IPS-18a (cell line): ENCODE measurements at regions not wholly inside any gene's neighbourhood (a gene's known extent, or its start where the extent isn't known, plus 50 kb on each side); places are given as distances from the start of the nearest gene placed in this dataset.

ENCODE experiments used
- H3K27ac ChIP-seq: one replicate; pipeline ENCODE4 v1.5.1; 2013; ENCODE audit warnings: low read length
- H3K27me3 ChIP-seq: one replicate; pipeline ENCODE4 v1.6.1; 2013; ENCODE audit warnings: mild to moderate bottlenecking, low read length; ENCODE audit not compliant: control insufficient read depth, insufficient read depth
- H3K36me3 ChIP-seq: one replicate; pipeline ENCODE4 v1.6.1; 2013; ENCODE audit warnings: low read depth, low read length; ENCODE audit not compliant: control insufficient read depth
- H3K4me1 ChIP-seq: one replicate; pipeline ENCODE4 v1.6.1; 2013; ENCODE audit warnings: low read depth, low read length; ENCODE audit not compliant: control insufficient read depth
- H3K4me3 ChIP-seq: one replicate; pipeline ENCODE4 v1.5.1; 2013; ENCODE audit warnings: low read length
- H3K9ac ChIP-seq: one replicate; pipeline ENCODE4 v1.6.1; 2013; ENCODE audit warnings: mild to moderate bottlenecking, low read length, moderate library complexity
- H3K9me3 ChIP-seq: one replicate; pipeline ENCODE4 v1.6.1; 2013; ENCODE audit warnings: low read depth, low read length; ENCODE audit not compliant: control insufficient read depth

DNA sequence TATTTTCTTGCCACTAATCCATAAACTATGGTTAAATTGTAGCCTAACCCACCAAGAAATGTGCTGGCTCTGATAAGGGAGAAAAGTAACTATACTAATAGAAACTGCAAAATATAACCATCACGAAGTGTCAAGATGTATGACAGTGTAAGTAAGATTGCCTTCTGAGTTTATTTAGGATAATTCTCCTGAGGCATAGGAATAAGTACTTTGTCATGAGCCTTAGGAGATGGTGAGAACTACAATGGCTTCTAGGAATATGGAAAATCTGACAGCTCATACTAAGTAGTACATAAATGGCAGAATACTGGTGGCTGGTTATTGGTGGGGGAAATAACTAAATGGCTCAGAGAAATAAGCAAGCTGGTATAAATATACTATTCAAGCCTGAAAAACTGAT is 543.9 kb downstream of the PRR16 start:
- H3K36me3 ChIP-seq: no peaks in the 10 kb centered on the region
- H3K9me3 ChIP-seq: no peaks in the 10 kb centered on the region
- H3K27ac ChIP-seq: no peak overlapping the region
- no peaks in the 10 kb centered on the region for H3K27me3 ChIP-seq
- no peak overlapping the region for H3K4me3 ChIP-seq
- no peaks in the 10 kb centered on the region for H3K4me1 ChIP-seq
- H3K9ac ChIP-seq: no peak overlapping the region

DNA sequence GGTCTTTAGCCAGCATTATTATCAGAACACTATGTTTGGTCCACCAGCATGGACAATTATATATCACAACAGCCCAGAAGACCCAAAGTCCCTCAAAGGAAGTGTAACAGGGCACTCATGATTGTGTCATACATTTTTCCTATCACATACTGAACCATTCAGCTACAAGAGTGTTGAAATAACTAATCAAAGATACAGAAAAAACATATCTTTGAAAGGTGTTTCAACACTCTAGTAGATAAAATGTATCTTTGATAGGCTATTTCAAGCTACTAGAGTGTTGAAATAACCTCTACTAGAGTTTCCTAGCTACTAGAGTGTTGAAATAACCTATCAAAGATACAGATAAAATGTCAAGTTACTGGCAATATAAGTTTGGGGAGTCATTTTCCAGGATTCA is 545.0 kb downstream of the PRR16 start:
- no peaks in the 10 kb centered on the region for H3K9me3 ChIP-seq
- no peaks in the 10 kb centered on the region for H3K27me3 ChIP-seq
- H3K4me3 ChIP-seq: no peak overlapping the region
- H3K4me1 ChIP-seq: no peaks in the 10 kb centered on the region
- H3K9ac ChIP-seq: no peak overlapping the region
- H3K36me3 ChIP-seq: no peaks in the 10 kb centered on the region
- no peak overlapping the region for H3K27ac ChIP-seq

DNA sequence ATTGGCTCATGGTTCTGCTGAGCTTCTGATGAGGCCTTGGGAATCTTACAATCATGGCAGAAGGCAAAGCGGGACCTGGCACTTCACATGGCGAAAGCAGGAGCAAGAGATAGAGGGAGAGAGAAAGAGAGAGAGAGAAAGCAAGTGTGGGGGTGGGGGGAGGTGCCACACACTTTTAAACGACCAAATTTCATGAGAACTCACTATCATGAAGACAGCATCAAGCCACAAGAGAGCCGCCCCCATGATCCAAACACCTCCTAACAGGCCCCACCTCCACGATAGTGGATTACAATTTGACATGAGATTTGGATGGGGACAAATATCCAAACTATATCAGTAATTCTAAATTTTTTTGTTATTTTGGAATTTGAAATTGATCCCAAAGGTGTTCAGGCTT is 553.9 kb downstream of the PRR16 start:
- no peaks in the 10 kb centered on the region for H3K4me1 ChIP-seq
- H3K27ac ChIP-seq: no peak overlapping the region

DNA sequence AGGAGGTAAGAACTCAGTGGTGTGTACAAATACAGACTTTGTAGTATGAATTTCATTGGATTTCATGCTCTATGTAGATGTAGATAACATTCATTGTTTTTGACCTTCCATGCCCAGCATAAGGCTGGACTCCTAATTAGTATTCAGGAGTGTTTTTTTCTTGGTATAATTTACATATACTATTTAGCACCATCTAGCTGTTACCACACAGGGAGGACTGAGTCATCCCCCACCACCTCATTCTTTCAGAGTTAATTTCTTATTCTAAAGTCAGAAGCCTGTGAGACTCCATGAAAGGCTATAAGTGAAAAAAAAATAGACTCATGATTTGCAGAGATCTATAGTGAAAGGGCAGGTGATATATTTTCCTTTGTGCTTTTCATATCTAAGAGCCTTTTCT is 555.0 kb downstream of the PRR16 start:
- Histone ChIP-seq H3K4me1 (no peaks in the 10 kb centered on the region), H3K9ac (no peak overlapping the region), H3K9me3 (no peaks in the 10 kb centered on the region), H3K27ac (no peak overlapping the region), H3K4me3 (no peak overlapping the region), H3K27me3 (no peaks in the 10 kb centered on the region), H3K36me3 (no peaks in the 10 kb centered on the region)

More for the DNA sequence above, 553.9 kb downstream of the PRR16 start:
- H3K27me3 ChIP-seq: no peaks in the 10 kb centered on the region
- no peak overlapping the region for H3K4me3 ChIP-seq
- no peaks in the 10 kb centered on the region for H3K36me3 ChIP-seq
- no peaks in the 10 kb centered on the region for H3K9me3 ChIP-seq
- no peak overlapping the region for H3K9ac ChIP-seq

DNA sequence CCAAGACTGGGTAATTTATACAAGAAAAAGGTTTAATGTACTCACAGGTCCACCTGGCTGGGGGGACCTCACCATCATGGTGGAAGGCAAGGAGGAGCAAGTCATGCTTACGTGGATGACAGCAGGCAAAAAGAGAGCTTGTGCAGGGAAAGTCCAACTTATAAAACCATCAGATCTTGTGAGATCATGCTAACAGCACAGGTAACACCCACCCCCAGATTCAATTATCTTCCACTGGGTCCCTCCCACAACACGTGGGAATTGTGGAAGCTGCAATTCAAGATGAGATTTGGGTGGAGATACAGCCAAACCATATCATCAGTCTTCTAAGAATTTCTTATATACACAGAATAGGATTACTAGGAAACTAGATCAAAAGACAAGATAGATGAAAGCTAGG is 555.6 kb downstream of the PRR16 start:
- Histone ChIP-seq H3K27ac (no peak overlapping the region), H3K27me3 (no peaks in the 10 kb centered on the region), H3K36me3 (no peaks in the 10 kb centered on the region), H3K9me3 (no peaks in the 10 kb centered on the region), H3K4me3 (no peak overlapping the region), H3K9ac (no peak overlapping the region), H3K4me1 (no peaks in the 10 kb centered on the region)

DNA sequence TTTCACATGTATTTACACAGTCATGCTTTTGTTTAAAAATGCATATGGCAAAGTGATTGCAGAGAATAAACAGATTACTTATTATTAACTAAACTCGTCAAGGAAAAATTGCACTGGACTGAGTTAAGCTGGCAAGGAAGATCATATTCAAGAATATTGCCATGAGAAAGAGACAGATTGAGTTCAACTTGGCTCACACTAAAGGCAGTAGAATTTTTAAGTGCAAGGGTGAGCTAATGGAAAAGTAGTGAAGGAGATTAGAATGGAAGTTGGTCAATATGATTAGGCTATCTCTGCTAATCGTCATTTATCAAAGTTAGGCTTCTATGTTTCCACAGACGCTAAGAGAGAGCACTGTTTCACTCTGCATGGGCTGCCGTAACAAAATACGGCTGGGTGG is 557.6 kb downstream of the PRR16 start:
- no peaks in the 10 kb centered on the region for H3K4me1 ChIP-seq
- H3K9ac ChIP-seq: no peak overlapping the region
- no peak overlapping the region for H3K27ac ChIP-seq
- H3K27me3 ChIP-seq: no peaks in the 10 kb centered on the region
- H3K4me3 ChIP-seq: no peak overlapping the region
- no peaks in the 10 kb centered on the region for H3K9me3 ChIP-seq
- H3K36me3 ChIP-seq: no peaks in the 10 kb centered on the region

DNA sequence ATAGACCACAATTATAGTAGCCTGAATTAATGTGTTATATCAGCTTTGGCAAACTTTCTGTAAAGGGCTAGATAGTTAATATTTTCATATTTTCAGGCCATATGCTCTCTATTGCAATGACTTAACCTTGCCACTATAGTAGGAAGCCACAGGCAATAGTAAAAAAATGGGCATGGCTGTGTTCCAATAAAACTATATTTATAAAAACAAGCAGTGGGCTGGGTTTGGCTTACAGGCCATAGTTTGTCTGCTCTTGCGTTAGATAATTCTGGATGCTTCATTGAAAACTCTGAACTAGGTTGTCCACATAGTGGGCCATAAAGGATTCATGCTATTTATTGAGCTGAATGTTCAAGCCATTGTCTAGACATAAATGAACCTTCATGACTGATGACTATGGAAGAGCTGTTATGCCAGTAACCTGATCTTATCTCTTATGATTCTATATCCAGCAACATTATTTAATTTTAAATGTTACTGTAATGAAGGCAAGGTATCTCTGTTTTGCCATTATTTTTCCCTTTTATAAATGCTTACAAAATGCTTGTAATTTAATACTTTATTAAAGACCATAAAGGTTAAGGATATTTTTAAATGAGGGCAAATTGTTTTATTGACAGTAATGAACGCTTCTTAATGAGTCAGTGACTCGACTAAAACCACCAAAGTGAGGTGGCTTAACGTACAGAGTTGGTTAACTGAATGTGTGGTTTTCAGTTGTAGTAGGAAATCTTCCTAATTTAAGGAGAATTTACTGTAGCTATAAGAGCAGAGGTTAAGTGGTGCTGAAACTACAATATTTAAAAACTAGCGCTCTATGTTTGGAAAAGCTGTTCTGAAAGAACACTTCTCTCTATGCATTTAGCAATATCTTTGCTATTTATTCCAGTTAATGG is 560.6 kb downstream of the PRR16 start:
- H3K27me3 ChIP-seq: no peaks in the 10 kb centered on the region
- H3K36me3 ChIP-seq: no peaks in the 10 kb centered on the region
- no peak overlapping the region for H3K9ac ChIP-seq
- H3K4me1 ChIP-seq: no peaks in the 10 kb centered on the region
- H3K4me3 ChIP-seq: no peak overlapping the region
- H3K9me3 ChIP-seq: no peaks in the 10 kb centered on the region
- no peak overlapping the region for H3K27ac ChIP-seq

DNA sequence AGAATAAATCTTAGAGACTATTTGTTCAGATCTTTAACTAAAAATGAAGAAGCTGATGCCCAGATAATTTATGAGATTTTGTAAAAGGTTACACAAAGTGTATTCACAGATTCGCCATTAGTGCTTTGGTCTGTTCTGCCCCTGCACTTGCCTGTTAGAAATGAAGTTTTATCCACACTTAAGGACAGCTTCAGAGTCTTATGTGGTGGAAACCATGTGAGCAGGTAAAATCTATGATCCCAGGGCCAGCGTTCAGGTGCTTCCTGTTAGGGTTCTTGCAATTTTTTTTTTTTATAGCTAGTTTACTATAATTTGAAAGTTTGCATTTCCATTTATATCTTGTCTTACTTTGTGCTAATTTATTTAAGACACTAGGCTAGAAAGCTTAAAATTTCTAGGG is 561.6 kb downstream of the PRR16 start:
- H3K27ac ChIP-seq: no peak overlapping the region
- no peaks in the 10 kb centered on the region for H3K9me3 ChIP-seq

DNA sequence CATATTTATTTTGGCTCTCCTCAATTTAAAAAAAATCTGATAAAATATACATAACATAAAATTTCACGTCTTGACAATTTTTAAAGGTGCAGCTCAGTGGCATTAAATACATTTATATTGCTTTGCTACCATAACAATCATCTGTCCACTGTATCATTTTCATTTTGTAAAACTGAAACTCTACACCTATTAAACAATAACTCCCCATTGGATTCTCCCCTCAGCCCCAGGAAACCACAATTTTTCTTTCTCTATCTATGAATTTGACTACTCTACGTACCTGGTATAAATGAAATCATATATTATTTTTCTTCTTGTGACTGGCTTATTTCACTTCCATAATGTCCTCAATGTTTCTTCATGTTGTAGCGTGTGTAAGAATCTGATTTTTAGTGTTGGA is 563.5 kb downstream of the PRR16 start:
- no peak overlapping the region for H3K4me3 ChIP-seq
- H3K4me1 ChIP-seq: no peaks in the 10 kb centered on the region
- H3K27me3 ChIP-seq: no peaks in the 10 kb centered on the region
- no peaks in the 10 kb centered on the region for H3K36me3 ChIP-seq
- H3K27ac ChIP-seq: no peak overlapping the region
- H3K9me3 ChIP-seq: no peaks in the 10 kb centered on the region
- H3K9ac ChIP-seq: no peak overlapping the region

More for the DNA sequence above, 561.6 kb downstream of the PRR16 start:
- H3K36me3 ChIP-seq: no peaks in the 10 kb centered on the region
- H3K9ac ChIP-seq: no peak overlapping the region
- no peaks in the 10 kb centered on the region for H3K4me1 ChIP-seq
- no peak overlapping the region for H3K4me3 ChIP-seq
- no peaks in the 10 kb centered on the region for H3K27me3 ChIP-seq

DNA sequence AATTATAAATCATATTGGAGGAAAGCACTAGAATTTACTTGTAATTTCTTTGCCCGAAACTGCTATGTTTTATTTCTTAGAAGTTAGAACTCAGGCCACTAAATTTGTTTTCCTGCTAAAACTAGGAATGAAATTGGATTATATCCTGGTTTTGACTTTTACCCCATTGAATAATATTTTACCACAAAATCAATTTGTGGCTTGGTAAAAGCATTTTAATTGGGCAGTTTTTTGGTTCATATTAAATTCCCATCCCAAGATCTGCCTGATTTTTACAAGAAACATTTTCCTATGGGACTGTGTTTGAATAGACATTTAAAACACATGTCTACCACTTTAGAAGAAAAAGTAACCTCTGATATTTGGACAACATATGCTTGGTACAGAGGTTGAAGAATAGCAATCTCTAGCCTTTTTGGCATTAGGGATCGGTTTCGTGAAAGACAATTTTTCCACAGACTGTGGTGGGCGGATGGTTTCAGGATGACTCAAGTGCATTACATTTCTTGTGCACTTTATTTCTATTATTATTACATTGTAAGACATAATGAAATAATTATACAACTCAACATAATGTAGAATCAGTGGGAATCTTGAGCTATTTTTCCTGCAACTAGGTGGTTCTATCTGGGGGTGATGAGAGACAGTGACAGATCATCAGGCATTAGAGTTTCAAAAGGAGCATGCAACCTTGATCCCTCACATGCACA is 565.6 kb downstream of the PRR16 start:
- Histone ChIP-seq H3K36me3 (no peaks in the 10 kb centered on the region), H3K9ac (no peak overlapping the region), H3K27me3 (no peaks in the 10 kb centered on the region), H3K4me1 (no peaks in the 10 kb centered on the region), H3K9me3 (no peaks in the 10 kb centered on the region), H3K4me3 (no peak overlapping the region), H3K27ac (no peak overlapping the region)

DNA sequence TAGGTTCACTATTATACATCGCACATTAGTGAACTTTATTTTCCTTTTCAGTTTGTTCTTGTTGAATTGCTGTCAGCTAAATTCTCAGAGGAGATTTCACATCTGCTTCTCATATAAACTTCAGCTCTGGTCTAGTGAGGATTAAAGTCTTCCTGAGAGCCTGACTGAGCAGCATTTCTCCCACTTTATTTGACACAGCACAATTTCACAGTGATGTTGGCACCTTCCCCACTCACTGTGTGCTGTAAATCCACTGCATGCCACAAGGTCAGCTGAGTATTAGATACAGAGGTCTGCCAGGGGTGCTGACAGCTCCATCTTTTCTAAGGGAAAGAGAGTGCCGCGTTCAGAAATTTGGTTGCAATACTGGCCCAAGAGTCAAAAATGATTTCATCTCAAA is 567.4 kb downstream of the PRR16 start:
- H3K27ac ChIP-seq: no peak overlapping the region
- no peak overlapping the region for H3K4me3 ChIP-seq
- no peaks in the 10 kb centered on the region for H3K36me3 ChIP-seq
- H3K9ac ChIP-seq: no peak overlapping the region
- H3K9me3 ChIP-seq: no peaks in the 10 kb centered on the region
- no peaks in the 10 kb centered on the region for H3K27me3 ChIP-seq
- H3K4me1 ChIP-seq: no peaks in the 10 kb centered on the region

DNA sequence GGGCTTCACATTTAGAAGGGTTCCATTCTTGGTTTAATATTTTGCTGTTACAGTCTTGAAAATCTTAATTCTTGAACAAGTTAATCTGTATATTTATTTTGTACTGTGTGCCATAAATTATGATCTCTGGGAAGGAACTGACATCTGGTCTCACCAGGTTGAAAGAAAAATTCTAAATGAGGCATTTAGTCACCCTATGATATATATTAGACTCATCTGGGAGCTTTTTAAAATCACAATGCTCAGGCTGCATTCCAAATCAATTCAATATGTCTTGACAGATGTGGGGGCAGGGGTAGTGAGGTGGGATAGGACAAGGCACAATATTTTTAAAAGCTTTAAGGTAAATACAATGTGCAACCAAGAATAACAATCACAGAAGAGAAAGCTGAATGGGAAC is 569.2 kb downstream of the PRR16 start:
- Histone ChIP-seq H3K36me3 (no peaks in the 10 kb centered on the region), H3K9me3 (no peaks in the 10 kb centered on the region), H3K27ac (no peak overlapping the region), H3K9ac (no peak overlapping the region), H3K27me3 (no peaks in the 10 kb centered on the region), H3K4me3 (no peak overlapping the region), H3K4me1 (no peaks in the 10 kb centered on the region)
